ENCODE measurements at regions not wholly inside any gene's neighbourhood (a gene's known extent, or its start where the extent isn't known, plus 50 kb on each side); places are given as distances from the start of the nearest gene placed in this dataset.

DNA sequence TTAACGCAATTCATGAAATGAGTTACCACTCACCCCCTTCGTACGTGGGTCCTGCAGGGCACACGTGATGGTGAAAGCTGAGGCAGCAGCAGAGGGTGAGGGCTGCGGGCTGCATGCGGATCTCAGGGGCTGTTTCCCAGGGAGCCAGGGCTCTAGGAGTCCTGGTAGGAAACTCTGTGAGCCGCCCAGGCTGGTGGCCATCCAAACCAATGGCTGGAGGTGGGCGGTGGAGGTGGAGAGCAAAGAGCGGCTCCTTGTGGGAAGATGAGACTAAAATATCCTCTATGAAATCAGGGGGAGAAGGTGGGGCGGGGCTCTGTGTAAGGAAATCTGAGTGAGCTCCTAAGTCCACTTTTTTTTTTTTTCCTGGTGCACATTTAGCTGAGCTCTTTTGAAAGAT, 120.1 kb upstream of the SLC1A4 start:
- no peaks in the 10 kb centered on the region for H3K9me3 ChIP-seq (ENCODE audit: control insufficient read depth in 4 of 4, insufficient read depth in 3 of 4, low read length in 3 of 4)
- H3K27ac ChIP-seq (ENCODE audit: low read depth in 1 of 2, low read length in 1 of 2) = no peak overlapping the region
- no peak for ATAC-seq (ENCODE audit: insufficient read depth, low FRiP score)
- no peak for DNase-seq
- no peaks in the 10 kb centered on the region for H3K27me3 ChIP-seq (ENCODE audit: control insufficient read depth in 3 of 3, insufficient read depth in 3 of 3, low read length in 2 of 3)
- 90 to 92% methylated on average over 10 of the region's 10 CpGs for WGBS, 2 donors
- H3K4me1 ChIP-seq (ENCODE audit: control insufficient read depth in 5 of 5, insufficient read depth in 5 of 5, low read length in 5 of 5) = peaks cover 0 to 11% (median 2%) of the 10 kb centered on the region in 5 donors
- H3K4me3 ChIP-seq = no peak overlapping the region
- H3K9ac ChIP-seq (ENCODE audit: insufficient read depth in 1 of 2, low read length in 2 of 2) = no peak overlapping the region
- TF ChIP-seq, protein P1, sequence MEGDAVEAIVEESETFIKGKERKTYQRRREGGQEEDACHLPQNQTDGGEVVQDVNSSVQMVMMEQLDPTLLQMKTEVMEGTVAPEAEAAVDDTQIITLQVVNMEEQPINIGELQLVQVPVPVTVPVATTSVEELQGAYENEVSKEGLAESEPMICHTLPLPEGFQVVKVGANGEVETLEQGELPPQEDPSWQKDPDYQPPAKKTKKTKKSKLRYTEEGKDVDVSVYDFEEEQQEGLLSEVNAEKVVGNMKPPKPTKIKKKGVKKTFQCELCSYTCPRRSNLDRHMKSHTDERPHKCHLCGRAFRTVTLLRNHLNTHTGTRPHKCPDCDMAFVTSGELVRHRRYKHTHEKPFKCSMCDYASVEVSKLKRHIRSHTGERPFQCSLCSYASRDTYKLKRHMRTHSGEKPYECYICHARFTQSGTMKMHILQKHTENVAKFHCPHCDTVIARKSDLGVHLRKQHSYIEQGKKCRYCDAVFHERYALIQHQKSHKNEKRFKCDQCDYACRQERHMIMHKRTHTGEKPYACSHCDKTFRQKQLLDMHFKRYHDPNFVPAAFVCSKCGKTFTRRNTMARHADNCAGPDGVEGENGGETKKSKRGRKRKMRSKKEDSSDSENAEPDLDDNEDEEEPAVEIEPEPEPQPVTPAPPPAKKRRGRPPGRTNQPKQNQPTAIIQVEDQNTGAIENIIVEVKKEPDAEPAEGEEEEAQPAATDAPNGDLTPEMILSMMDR (IDR thresholded peaks at IDR 0.05; ENCODE audit: control extremely low read depth, extremely low read depth) = no peak
- H3K36me3 ChIP-seq (ENCODE audit: control insufficient read depth in 4 of 4, insufficient read depth in 4 of 4, low read length in 4 of 4) = no peaks in the 10 kb centered on the region

DNA sequence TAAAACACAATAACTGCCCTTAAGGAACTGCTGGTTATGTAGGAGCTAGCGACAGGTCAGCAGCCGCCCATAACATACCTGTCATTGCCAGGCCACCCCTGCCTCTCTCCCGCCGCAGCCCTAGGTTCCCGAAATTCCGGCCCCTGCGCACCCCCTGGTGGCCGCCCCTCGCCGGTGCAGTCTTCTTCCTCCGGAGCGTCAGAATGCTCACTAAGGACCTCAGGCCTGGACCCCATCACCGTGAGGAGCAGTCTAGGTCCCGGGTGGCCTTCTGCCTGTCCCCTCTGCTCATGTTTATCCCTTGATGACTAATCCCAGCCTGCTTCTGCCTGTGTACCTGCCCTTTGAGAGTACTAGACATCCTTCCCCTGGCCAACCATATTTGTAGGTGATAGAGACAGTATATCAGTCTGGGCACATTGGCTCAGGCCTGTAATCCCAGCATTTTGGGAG, 115.7 kb upstream of the SLC1A4 start:
- Histone ChIP-seq H3K27me3 (ENCODE audit: control insufficient read depth in 3 of 3, insufficient read depth in 3 of 3, low read length in 2 of 3) (no peaks in the 10 kb centered on the region), H3K9me3 (ENCODE audit: control insufficient read depth in 4 of 4, insufficient read depth in 3 of 4, low read length in 3 of 4) (no peaks in the 10 kb centered on the region), H3K4me3 (no peak overlapping the region), H3K27ac (ENCODE audit: low read depth in 1 of 2, low read length in 1 of 2) (no peak overlapping the region), H3K36me3 (ENCODE audit: control insufficient read depth in 4 of 4, insufficient read depth in 4 of 4, low read length in 4 of 4) (no peaks in the 10 kb centered on the region), H3K4me1 (ENCODE audit: control insufficient read depth in 5 of 5, insufficient read depth in 5 of 5, low read length in 5 of 5) (peaks cover 0 to 8% (median 3%) of the 10 kb centered on the region in 5 donors), H3K9ac (ENCODE audit: insufficient read depth in 1 of 2, low read length in 2 of 2) (peak overlapping the region in 1 of 2 donors; percentile 38)
- 1 to 2% methylated on average over 14 of the region's 14 CpGs for WGBS, 2 donors
- TF ChIP-seq, protein P1 (IDR thresholded peaks at IDR 0.05; ENCODE audit: control extremely low read depth, extremely low read depth) = peak; percentile 84
- DNase-seq (peak; percentile 61 to 80 (median 66)), ATAC-seq (ENCODE audit: insufficient read depth, low FRiP score) (peak; percentile 88)

GRCh38 chr2:64874593-64874992, 114.6 kb upstream of the SLC1A4 start:
- WGBS, 2 donors = 92 to 94% methylated on average over 1 of the region's 1 CpG
- ATAC-seq (ENCODE audit: insufficient read depth, low FRiP score) (no peak), DNase-seq (no peak)
- peaks cover 0 to 8% (median 3%) of the 10 kb centered on the region in 5 donors for H3K4me1 ChIP-seq (ENCODE audit: control insufficient read depth in 5 of 5, insufficient read depth in 5 of 5, low read length in 5 of 5)
- H3K9me3 ChIP-seq (ENCODE audit: control insufficient read depth in 4 of 4, insufficient read depth in 3 of 4, low read length in 3 of 4) = no peaks in the 10 kb centered on the region
- H3K27me3 ChIP-seq (ENCODE audit: control insufficient read depth in 3 of 3, insufficient read depth in 3 of 3, low read length in 2 of 3) = no peaks in the 10 kb centered on the region
- no peak overlapping the region for H3K27ac ChIP-seq (ENCODE audit: low read depth in 1 of 2, low read length in 1 of 2)
- TF ChIP-seq, protein P1 (IDR thresholded peaks at IDR 0.05; ENCODE audit: control extremely low read depth, extremely low read depth) = no peak
- no peak overlapping the region for H3K4me3 ChIP-seq
- H3K36me3 ChIP-seq (ENCODE audit: control insufficient read depth in 4 of 4, insufficient read depth in 4 of 4, low read length in 4 of 4) = no peaks in the 10 kb centered on the region
- no peak overlapping the region for H3K9ac ChIP-seq (ENCODE audit: insufficient read depth in 1 of 2, low read length in 2 of 2)

DNA sequence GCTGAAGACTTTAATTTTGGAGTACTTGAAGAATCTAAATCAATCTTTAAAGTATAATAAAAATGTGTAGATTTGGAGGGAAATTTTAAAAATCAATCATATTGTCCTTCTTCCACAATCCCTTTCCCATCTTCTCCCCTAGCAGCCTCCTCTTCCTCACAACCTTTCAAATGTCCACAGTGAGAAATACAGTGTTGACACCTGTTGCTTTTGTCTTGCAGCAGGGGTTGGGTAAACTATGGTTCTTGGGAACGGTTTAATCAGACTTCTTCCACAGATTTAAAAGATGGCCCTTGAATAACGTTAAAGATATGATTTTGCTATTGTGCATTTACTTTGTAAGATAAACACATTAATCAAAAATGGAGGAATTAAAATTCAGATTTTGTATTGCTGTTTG, 113.8 kb upstream of the SLC1A4 start:
- 53 to 76% methylated on average over 2 of the region's 2 CpGs for WGBS, 2 donors
- Histone ChIP-seq H3K4me1 (ENCODE audit: control insufficient read depth in 5 of 5, insufficient read depth in 5 of 5, low read length in 5 of 5) (peaks cover 0 to 8% (median 3%) of the 10 kb centered on the region in 5 donors), H3K9ac (ENCODE audit: insufficient read depth in 1 of 2, low read length in 2 of 2) (no peak overlapping the region), H3K27me3 (ENCODE audit: control insufficient read depth in 3 of 3, insufficient read depth in 3 of 3, low read length in 2 of 3) (no peaks in the 10 kb centered on the region), H3K9me3 (ENCODE audit: control insufficient read depth in 4 of 4, insufficient read depth in 3 of 4, low read length in 3 of 4) (no peaks in the 10 kb centered on the region), H3K36me3 (ENCODE audit: control insufficient read depth in 4 of 4, insufficient read depth in 4 of 4, low read length in 4 of 4) (no peaks in the 10 kb centered on the region), H3K27ac (ENCODE audit: low read depth in 1 of 2, low read length in 1 of 2) (no peak overlapping the region), H3K4me3 (no peak overlapping the region)
- TF ChIP-seq, protein P1 (IDR thresholded peaks at IDR 0.05; ENCODE audit: control extremely low read depth, extremely low read depth) = no peak
- ATAC-seq (ENCODE audit: insufficient read depth, low FRiP score) = no peak
- DNase-seq = no peak
